MM.1S (cell line): ENCODE measurements at regions not wholly inside any gene's neighbourhood (a gene's known extent, or its start where the extent isn't known, plus 50 kb on each side); places are given as distances from the start of the nearest gene placed in this dataset.

Experiments
- CTCF ChIP-seq: fragments of 300-600 bp; sonication (generic); IDR thresholded peaks from 2 replicates; pipeline ENCODE4 v1.5.1; 2016; ENCODE audit warnings: antibody characterized with exemption, low read length, mixed read lengths
- EZH2 ChIP-seq: fragments of 300-600 bp; sonication (generic); optimal IDR thresholded peaks from 2 replicates; pipeline ENCODE3; 2017; ENCODE audit warnings: low read depth, mild to moderate bottlenecking, antibody characterized with exemption, low read length, mixed read lengths
- EZH2phosphoT487 ChIP-seq: fragments of 300-600 bp; sonication (generic); IDR thresholded peaks from 2 replicates; pipeline ENCODE4 v1.6.1; 2018; ENCODE audit warnings: antibody characterized with exemption, low read length

GRCh38 chr7:18082169-18082568 is 54.5 kb upstream of the PRPS1L1 start:
- TF ChIP-seq CTCF (no peak), EZH2 (no peak), EZH2phosphoT487 (no peak)
